HK-2 (cell line): ENCODE measurements at regions not wholly inside any gene's neighbourhood (a gene's known extent, or its start where the extent isn't known, plus 50 kb on each side); places are given as distances from the start of the nearest gene placed in this dataset.
"Not testable (repeated sequence)": the region's sequence is repeated elsewhere in the genome, so short reads cannot be mapped to it uniquely, and the experiment has no call there.

Source experiments
- DNase-seq: peaks from one replicate; pipeline ENCODE4 v3.0.0-alpha.2; 2018; ENCODE audit not compliant: unreplicated experiment

DNA sequence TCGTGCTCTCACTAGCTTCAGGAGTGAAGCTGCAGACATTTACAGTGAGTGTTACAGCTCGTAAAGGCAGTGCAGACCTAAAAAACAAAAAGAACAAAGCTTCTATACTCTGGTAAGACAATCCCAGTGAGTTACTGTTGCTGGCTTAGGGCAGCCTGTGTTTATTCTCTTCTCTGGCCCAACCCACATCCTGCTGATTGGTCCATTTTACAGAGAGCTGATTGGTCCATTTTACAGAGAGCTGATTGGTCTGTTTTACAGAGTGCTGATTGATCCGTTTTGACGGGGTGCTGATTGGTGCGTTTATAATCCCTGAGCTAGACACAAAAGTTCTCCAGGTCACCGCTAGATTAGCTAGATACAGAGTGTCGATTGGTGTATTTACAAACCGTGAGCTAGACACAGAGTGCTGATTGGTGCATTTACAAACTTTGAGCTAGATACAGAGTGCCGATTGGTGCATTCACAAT is 158.0 kb downstream of the KLRB1 start:
- DNase-seq: not testable (repeated sequence)

- DNase-seq: no peak
These were observed 158.5 kb downstream of the KLRB1 start for GRCh38 chr12:9449181-9449580.

DNA sequence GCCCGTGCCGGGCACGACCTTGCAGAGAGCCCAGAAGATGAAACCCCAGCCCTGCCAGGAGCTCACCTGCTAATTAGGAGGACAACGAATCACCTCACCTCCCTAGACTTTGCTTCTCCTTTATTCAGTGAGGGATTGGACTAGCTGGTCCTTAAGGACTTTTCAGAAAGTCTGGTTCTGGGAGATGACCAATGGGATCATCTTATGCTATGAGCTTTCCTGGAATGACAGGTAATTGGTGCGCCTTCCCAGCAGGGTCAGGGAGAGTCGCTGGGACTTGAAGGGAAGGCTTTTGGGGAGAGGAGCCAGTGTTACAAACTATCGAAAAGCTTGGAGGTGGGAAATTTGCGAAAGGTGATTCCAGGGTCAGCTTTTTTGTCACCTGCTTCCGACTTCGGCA is 159.1 kb downstream of the KLRB1 start:
- not testable (repeated sequence) for DNase-seq

DNA sequence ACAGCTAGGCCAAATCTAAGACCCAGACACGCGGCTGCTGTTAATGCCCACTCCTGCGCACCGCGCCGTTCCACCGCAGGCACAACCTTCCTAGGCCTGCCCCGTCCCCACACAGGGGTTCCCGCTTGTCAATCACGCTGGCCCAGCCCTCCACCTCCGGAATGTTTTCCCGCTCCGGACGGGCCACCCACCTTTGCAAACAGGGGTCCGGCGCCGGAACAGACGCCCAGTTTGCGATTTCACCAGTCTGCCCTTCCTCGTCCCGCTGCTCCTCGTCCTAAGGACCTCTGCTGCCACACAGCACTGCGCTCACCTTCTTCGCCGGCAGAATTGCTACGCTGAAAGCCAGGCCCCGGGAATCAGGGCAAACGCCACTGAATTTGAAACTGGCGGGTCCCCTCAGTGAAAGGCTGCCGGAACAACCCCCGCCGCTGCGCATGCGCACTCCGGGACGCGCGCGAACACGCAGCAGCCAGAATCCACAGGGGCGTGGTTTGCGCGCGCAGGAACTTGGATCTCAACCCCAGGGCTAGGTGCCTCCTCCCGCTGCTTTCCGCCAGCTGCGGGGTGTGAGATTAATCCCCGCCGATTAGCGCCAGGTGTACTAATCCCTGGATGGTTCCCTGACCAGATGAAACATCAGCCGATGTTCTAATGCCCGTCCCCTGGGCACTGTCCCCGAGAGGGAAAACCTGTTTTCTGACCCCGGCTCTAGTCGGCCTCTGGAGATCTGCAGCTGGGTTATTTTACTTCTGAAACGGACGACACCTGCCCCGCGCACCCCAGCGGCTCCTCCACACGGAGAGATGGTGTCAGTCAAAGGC is 159.7 kb downstream of the KLRB1 start:
- peak; percentile 91 for DNase-seq

- DNase-seq: not testable (repeated sequence)
These were observed 160.6 kb downstream of the KLRB1 start for GRCh38 chr12:9446883-9447761.

DNA sequence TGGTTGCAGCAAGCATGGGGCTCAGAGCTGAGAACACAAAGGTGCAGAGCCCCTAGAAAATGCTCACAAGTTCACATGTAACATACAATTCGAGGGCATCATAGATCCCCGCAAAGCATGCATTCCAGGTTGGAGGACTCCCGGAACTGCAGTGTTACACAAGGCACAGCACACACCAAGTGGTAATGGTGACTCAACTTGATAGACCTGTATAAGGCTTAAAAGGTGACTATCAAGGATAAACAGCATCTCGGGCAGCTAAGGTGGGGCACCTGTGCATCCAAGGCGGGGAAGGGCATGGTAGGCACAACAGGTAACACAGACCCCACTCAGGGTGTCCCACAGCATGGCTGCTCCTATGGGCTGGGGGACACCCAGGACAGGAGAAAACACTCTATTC is 167.3 kb downstream of the KLRB1 start:
- DNase-seq: not testable (repeated sequence)

DNA sequence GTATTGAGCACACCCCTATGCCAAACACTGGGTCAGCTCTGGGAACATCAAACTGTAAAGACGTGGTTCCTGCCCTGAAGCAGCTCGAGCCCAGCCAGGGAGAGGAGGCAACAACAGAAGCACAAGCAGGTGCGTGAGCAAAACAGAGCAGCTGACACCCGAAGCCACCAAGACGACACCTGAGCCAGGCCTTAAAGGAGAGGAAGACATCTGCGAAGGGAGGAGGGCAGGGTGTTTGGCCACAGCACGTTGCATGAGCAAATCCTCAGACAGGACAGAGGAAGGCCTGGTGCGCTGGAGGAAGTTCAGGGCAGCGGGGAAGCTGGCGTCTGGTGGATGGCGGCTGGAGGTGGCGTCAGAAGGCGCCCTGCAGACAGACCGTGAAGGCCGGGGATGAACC is 172.0 kb downstream of the KLRB1 start:
- DNase-seq: not testable (repeated sequence)

GRCh38 chr12:9430385-9430784 is 177.3 kb downstream of the KLRB1 start:
- DNase-seq: not testable (repeated sequence)

GRCh38 chr12:9428856-9429255 is 178.9 kb downstream of the KLRB1 start:
- not testable (repeated sequence) for DNase-seq

- not testable (repeated sequence) for DNase-seq
These were observed 182.3 kb downstream of the KLRB1 start for GRCh38 chr12:9425429-9425828.

GRCh38 chr12:9424175-9424740 is 183.5 kb downstream of the KLRB1 start:
- not testable (repeated sequence) for DNase-seq

GRCh38 chr12:9422689-9423088 is 185.0 kb downstream of the KLRB1 start:
- not testable (repeated sequence) for DNase-seq

DNA sequence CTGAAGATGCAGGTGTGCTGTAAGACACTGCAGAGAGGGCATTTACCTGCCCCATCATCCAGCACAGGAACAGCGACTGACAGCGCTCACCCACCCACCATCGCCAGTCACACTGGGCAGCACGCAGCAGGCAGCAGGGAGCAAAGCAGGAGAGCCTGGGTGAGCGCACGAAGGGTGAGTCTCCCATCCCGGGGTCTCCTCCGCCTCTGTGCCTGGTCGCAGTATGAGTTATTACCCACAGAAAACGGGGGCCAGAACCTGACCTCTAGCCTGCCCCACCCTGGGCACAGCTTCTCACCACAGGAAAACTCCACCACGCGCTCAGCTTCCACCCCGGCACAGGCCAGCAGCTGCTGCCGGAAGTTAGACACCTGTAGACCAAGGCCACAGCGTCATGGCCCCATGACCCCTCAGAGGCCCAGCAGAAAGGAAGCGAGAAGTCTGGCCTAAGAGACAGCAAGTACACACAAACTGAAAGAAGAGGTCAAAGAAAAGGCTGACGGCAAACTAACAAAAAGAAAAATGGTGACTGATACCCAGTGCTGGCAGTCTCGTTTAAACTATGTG is 186.1 kb downstream of the KLRB1 start:
- not testable (repeated sequence) for DNase-seq

DNA sequence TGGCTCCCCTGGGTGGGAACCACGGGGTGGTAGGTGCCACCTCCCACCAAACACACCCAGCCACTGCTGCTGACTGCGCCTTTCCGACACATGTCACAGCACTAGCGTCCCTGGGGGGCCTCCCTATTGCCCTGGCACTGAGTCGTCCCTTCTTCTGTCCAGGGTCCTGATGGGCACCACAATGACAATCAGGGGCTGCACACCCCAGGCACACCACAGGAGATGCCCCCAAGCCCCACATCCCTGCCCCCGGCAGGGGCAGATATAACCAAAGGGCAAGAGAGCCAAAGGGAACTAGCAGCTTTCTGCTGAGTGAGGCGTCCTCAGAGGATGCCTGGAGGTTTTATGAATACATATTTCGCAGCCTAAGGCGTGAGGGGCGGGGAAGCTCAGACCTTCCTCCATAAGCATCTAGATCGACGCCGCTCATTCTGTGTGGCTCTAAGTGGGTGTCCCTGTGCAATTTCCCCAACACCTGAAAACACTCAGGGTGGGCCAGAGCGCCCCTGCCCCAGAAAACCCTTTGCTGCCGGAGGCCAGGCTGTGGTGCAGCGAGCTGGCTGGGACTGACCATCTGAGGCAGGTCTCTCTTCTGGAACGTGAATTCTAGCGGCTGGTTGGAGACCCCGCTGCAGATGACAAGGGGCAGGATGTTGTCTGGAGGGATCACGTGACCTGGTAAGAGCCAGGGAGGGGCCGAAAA is 186.7 kb downstream of the KLRB1 start:
- DNase-seq: not testable (repeated sequence)

- DNase-seq: not testable (repeated sequence)
These were observed 189.1 kb downstream of the KLRB1 start for GRCh38 chr12:9418669-9419041.

- not testable (repeated sequence) for DNase-seq
These were observed 189.6 kb downstream of the KLRB1 start for GRCh38 chr12:9417947-9418668.

GRCh38 chr12:9417341-9417740 is 190.4 kb downstream of the KLRB1 start:
- DNase-seq: not testable (repeated sequence)

DNA sequence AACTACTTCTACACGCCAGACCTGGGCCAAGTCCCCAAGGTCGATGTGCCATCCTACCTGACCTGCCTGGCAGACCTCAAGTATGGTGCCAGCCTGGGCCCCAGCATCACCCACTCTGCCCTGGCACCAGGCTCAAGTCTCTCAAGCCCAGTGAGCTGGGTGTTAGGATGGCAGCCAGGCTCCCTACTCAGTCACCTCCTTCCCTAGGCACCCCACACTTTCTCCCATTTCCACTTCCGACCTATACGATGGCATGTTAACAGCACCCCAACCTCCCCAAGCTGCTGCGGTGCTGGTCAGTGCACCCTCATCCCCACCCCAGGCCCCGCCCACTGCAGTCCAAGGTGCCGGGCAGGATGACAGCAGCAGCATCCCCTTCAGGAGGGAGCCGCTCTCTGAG is 191.4 kb downstream of the KLRB1 start:
- not testable (repeated sequence) for DNase-seq

GRCh38 chr12:9415898-9416297 is 191.8 kb downstream of the KLRB1 start:
- DNase-seq: not testable (repeated sequence)

GRCh38 chr12:9413862-9414261 is 193.9 kb downstream of the KLRB1 start:
- DNase-seq: not testable (repeated sequence)
